ENCODE measurements at regions not wholly inside any gene's neighbourhood (a gene's known extent, or its start where the extent isn't known, plus 50 kb on each side); places are given as distances from the start of the nearest gene placed in this dataset.

DNA sequence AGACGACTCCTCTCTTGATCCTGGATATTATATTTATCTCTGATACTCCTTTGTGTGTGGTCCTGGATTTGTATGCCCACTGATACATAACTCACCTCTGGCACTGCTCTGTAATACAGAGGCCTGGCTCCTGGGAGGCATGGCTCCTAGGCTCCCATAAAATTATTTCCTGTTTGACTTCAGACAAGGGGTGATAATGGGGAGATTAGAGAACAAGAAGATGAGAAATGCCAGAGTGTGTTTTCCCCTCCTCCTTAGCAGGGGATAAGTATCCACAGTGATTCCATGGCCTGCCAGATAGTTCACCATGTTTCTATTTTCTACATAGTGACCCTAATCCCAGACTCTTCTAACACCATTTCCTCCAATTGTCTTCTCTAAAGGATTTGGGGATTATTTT, 165.7 kb upstream of the PLSCR5 start:
- TF ChIP-seq EZH2 (IDR thresholded peaks at IDR 0.05; ENCODE audit: borderline replicate concordance, low read length) (no peak), CTCF (conservative IDR thresholded peaks at IDR 0.05 in 1 of 2, IDR thresholded peaks at IDR 0.05 in 1 of 2; ENCODE audit: extremely low read depth in 1 of 2, insufficient read depth in 1 of 2, low read depth in 1 of 2, low read length in 2 of 2) (no peak)
